GM12865 (cell line): ENCODE measurements at regions not wholly inside any gene's neighbourhood (a gene's known extent, or its start where the extent isn't known, plus 50 kb on each side); places are given as distances from the start of the nearest gene placed in this dataset.

Experiments
- DNase-seq: peaks from one replicate; pipeline ENCODE4 v3.0.0; 2010; ENCODE audit warnings: low read depth
- H3K4me3 ChIP-seq: 2 replicates; pipeline ENCODE4 v1.5.1; 2011; ENCODE audit warnings: mild to moderate bottlenecking, low read depth, low read length, control low read depth
- CTCF ChIP-seq: IDR thresholded peaks from 2 replicates; pipeline ENCODE4 v1.5.1; 2011; ENCODE audit warnings: low read length, control low read depth, low read depth, inconsistent platforms; ENCODE audit not compliant: insufficient read depth; ENCODE audit errors: missing control alignments

DNA sequence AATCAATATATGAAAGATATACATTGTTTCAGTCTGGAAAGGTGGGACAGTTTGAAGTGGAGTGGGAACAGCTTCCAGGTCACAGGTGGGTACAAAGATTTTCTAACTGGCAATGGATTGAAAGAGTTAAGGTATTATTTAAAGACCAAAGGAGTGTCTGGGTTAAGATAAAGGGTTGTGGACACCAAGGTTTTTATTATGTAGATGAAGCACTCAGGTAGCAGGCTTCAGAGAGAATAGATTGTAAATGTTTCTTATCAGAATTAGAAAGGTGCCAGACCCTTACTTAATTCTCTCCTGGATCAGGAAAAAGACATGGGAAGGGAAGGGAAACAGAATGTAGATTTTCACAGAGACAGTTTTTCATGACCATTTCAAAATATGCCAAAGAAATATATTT, 1174.8 kb downstream of the MAT2B start:
- TF ChIP-seq CTCF, result no peak
- DNase-seq, result no peak
- H3K4me3 ChIP-seq, result no peak overlapping the region

DNA sequence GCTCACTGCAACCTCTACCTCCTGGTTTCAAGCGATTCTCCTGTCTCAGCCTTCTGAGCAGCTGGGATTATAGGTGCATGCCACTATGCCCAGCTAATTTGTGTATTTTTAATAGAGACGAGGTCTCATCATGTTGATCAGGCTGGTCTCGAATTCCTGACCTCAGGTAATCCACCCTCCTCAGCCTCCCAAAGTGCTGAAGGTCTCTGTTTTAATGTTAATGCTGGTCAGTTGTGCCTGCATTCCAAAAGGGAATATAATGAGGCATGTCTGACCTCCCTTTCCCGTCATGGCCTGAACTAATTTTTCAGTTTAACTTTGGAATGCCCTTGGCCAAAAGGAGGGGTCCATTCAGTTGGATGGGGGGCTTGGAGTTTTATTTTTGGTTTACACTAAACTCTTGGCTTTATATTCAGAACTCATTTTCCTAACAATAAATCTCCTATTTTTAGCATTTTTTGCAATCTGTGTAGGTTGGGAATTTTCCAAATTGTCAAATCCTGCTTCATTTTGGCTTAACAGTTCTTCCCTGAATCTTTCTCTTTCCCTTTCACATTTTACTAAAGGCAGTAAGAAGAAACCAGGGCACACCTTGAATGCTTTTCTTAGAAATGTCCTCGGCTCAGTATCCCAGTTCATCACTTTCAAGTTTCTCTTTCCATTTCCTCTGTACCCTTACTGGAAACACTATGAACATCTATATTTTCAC, 1175.5 kb downstream of the MAT2B start:
- TF ChIP-seq CTCF, result no peak
- no peak overlapping the region for H3K4me3 ChIP-seq
- DNase-seq, result no peak

DNA sequence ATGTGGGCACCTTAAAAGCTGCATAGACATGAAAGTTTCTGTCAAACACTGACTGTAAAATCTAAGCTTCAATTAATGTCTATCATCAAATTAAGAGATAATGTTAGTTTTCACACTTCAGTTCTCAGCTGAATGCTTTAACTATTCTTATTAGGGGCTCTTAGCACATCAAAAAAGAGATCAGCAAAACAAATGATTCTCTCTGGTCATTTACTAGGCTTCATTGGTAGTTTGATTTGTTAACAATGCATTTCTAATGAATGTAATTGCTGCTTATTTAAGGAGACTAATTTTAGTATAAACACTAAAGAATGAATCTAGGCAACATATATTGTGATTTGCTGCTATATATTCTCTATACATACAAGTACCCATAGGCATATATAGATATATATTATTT, 1182.0 kb downstream of the MAT2B start:
- no peak for DNase-seq
- TF ChIP-seq CTCF, result no peak
- H3K4me3 ChIP-seq, result no peak overlapping the region

DNA sequence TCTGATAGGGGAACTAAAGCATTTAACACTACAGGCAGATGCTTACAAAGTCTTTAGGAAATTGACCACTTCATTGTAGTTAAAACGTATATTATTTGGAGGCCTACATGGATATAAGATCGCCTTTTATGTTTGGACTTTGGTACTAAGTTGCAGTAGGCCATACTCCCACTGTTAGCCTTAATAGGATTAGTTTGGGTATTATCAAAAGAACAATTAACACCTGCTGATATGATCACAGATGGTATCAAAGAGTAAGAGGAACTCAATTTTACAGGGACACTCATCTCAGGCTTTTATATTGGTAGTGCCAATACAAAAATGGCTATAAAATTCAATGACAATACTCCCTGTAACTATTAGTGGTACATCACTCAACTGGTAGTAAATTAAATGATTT, 1183.0 kb downstream of the MAT2B start:
- TF ChIP-seq CTCF, result no peak
- no peak for DNase-seq
- no peak overlapping the region for H3K4me3 ChIP-seq

- H3K4me3 ChIP-seq, result no peak overlapping the region
- no peak for DNase-seq
- no peak for TF ChIP-seq CTCF
These were observed 1203.4 kb downstream of the MAT2B start for GRCh38 chr5:164708831-164709230.

DNA sequence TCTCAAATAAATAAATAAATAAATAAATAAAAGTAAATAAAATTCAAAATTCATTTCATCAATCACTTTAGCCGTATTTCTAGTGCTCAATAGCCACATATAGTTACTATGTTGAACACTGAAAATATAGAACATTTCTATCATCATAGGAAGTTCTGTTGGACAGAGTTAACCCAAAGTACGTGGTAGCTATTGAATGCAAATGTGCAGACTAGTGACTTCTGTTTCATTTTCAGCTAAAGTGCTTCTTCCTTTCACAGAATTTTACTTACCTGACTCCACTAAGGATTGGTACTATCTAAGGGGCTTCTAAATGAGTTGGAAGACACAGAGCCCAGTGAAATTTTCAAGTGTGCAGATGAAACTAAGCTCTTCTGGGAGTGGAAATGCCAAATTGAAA, 1208.3 kb downstream of the MAT2B start:
- DNase-seq, result no peak
- no peak overlapping the region for H3K4me3 ChIP-seq
- no peak for TF ChIP-seq CTCF

GRCh38 chr5:164721116-164721515, 1215.7 kb downstream of the MAT2B start:
- DNase-seq, result no peak
- no peak overlapping the region for H3K4me3 ChIP-seq
- no peak for TF ChIP-seq CTCF
